K562 (cell line): ENCODE measurements at regions not wholly inside any gene's neighbourhood (a gene's known extent, or its start where the extent isn't known, plus 50 kb on each side); places are given as distances from the start of the nearest gene placed in this dataset.

Source experiments
- ATAC-seq: fragments of 200-7000 bp; cut with Tn5 transposase; 3 replicates; pipeline ENCODE4 v1.9.1; 2020; ENCODE audit warnings: moderate library complexity
- BruUV-seq: library from RNA; stranded (reverse); fragments of 400-500 nt; replicated peaks from 2 replicates; lab custom pipeline; 2021; lab: Mats Ljungman, UMichigan
- CTCF ChIA-PET: fragments of 300-600 bp; formaldehyde crosslinking; extraction: SDS; loops from one replicate; lab custom pipeline; 2021; ENCODE audit warnings: low intra/inter-chr PET ratio; lab: Yijun Ruan, JAX
- POLR2A ChIA-PET: fragments of 300-600, 350-650 bp; sonication (Branson Sonifier 250); formaldehyde crosslinking; extraction: SDS; loops from one replicate; lab custom pipeline; 2021; ENCODE audit warnings: antibody characterized with exemption, inconsistent platforms; lab: Yijun Ruan, JAX
- DNase-seq, 4 experiments: peaks; one replicate each; pipeline versions ENCODE4 v3.0.0 to v3.0.0-alpha.2; 2011 to 2018; ENCODE audit warnings: low spot score in 3 of 4, mixed read lengths in 3 of 4; ENCODE audit errors: extremely low read depth in 1 of 4
- FAIRE-seq: peaks from 2 replicates; lab custom pipeline; 2011; peaks lifted over from hg19 to GRCh38; lab: Jason Lieb, UNC
- H2AFZ ChIP-seq: 2 replicates; pipeline ENCODE4 v1.6.0; 2011; ENCODE audit warnings: low read depth, low read length, control low read depth, inconsistent platforms
- H3K27ac ChIP-seq: fragments of 200-600 bp; 3 replicates; pipeline ENCODE4 v1.8.0; 2011; ENCODE audit warnings: low read depth, mild to moderate bottlenecking, control low read depth, inconsistent platforms, low read length, moderate library complexity, mixed read lengths; ENCODE audit errors: extremely low read depth
- H3K27me3 ChIP-seq, 2 experiments: fragments of 300-600 bp in 1 of 2; 2 replicates in 1 of 2; 3 replicates in 1 of 2; pipeline versions ENCODE4 v1.6.0 to v1.8.0; 2011; ENCODE audit warnings: inconsistent platforms in 2 of 2, low read length in 2 of 2, mild to moderate bottlenecking in 1 of 2, mixed read lengths in 1 of 2, moderate library complexity in 1 of 2; ENCODE audit not compliant: control insufficient read depth in 2 of 2, insufficient read depth in 2 of 2
- H3K36me3 ChIP-seq: fragments of 300-600 bp; 3 replicates; pipeline ENCODE4 v1.8.0; 2011; ENCODE audit warnings: mild to moderate bottlenecking, low read length, inconsistent platforms; ENCODE audit not compliant: control insufficient read depth, insufficient read depth
- H3K4me1 ChIP-seq, 2 experiments: fragments of 200-600 bp in 1 of 2; replicated peaks in 1 of 2; 2 replicates in 1 of 2; 3 replicates in 1 of 2; pipeline versions ENCODE4 v1.5.1 to v1.8.0; 2011; ENCODE audit warnings: inconsistent platforms in 2 of 2, low read length in 2 of 2, mild to moderate bottlenecking in 1 of 2, mixed read lengths in 1 of 2, moderate library complexity in 1 of 2; ENCODE audit not compliant: control insufficient read depth in 2 of 2, insufficient read depth in 2 of 2
- H3K4me2 ChIP-seq: 2 replicates; pipeline ENCODE4 v1.6.1; 2011; ENCODE audit warnings: low read length, control low read depth, inconsistent platforms, mixed read lengths; ENCODE audit not compliant: insufficient read depth
- H3K4me3 ChIP-seq: fragments of 200-600 bp; sonication (generic), shearing (Covaris generic); 2 replicates; pipeline ENCODE4 v1.5.1; 2016; ENCODE audit warnings: control low read depth, inconsistent platforms
- H3K79me2 ChIP-seq: fragments of 200-600 bp; 3 replicates; pipeline ENCODE4 v1.8.0; 2011; ENCODE audit warnings: low read length, inconsistent platforms; ENCODE audit not compliant: control insufficient read depth, insufficient read depth
- H3K9ac ChIP-seq, 2 experiments: 2 replicates each; pipeline versions ENCODE4 v1.6.0 to v1.6.1; 2011; ENCODE audit warnings: low read depth in 2 of 2, low read length in 2 of 2, control low read depth in 1 of 2, inconsistent platforms in 1 of 2, mild to moderate bottlenecking in 1 of 2, mixed read lengths in 1 of 2; ENCODE audit not compliant: insufficient read depth in 1 of 2
- H3K9me1 ChIP-seq: one replicate; pipeline ENCODE4 v1.6.0; 2011; ENCODE audit warnings: inconsistent platforms, mild to moderate bottlenecking, low read length, moderate library complexity; ENCODE audit not compliant: control insufficient read depth, insufficient read depth
- H3K9me3 ChIP-seq: replicated peaks from 2 replicates; pipeline ENCODE4 v1.5.1; 2011; ENCODE audit warnings: low read depth, low read length, inconsistent platforms; ENCODE audit not compliant: control insufficient read depth, insufficient read depth
- H4K20me1 ChIP-seq: replicated peaks from 2 replicates; pipeline ENCODE4 v1.6.1; 2011; ENCODE audit warnings: low read length, inconsistent platforms, mixed read lengths; ENCODE audit not compliant: control insufficient read depth, insufficient read depth
- ATF4 ChIP-seq: fragments of 450-650 bp; formaldehyde crosslinking; IDR thresholded peaks from 2 replicates; pipeline ENCODE4 v1.4.0; 2022; ENCODE audit warnings: mild to moderate bottlenecking, moderate library complexity
- CLOCK ChIP-seq: fragments of 250-450 bp; sonication (Bioruptor Pico); IDR thresholded peaks from 2 replicates; pipeline ENCODE4 v1.4.0; 2020; ENCODE audit warnings: mild to moderate bottlenecking, moderate library complexity, borderline replicate concordance
- EP300 ChIP-seq: IDR thresholded peaks from 2 replicates; pipeline ENCODE4 v1.6.1; 2012; ENCODE audit warnings: low read length, improper control_type of control experiment
- ILK ChIP-seq: fragments of 450-650 bp; IDR thresholded peaks from 2 replicates; pipeline ENCODE4 v1.6.1; 2016; ENCODE audit warnings: missing genetic modification characterization, low read depth, mild to moderate bottlenecking, missing compliant biosample characterization, moderate library complexity, borderline replicate concordance
- POLR2G ChIP-seq: fragments of 200-400 bp; formaldehyde crosslinking; IDR thresholded peaks from 2 replicates; pipeline ENCODE4 v1.6.1; 2017; ENCODE audit warnings: low read depth, mild to moderate bottlenecking, antibody characterized with exemption, low read length, moderate library complexity
- POLR3G ChIP-seq: IDR thresholded peaks from 2 replicates; pipeline ENCODE4 v1.6.1; 2011; ENCODE audit not compliant: insufficient read length, insufficient replicate concordance; ENCODE audit errors: extremely low read depth
- ZBTB5 ChIP-seq: fragments of 450-650 bp; IDR thresholded peaks from 2 replicates; pipeline ENCODE4 v1.6.1; 2017; ENCODE audit warnings: antibody characterized with exemption
- ZNF324 ChIP-seq: fragments of 250-450 bp; sonication (Bioruptor Pico); IDR thresholded peaks from 2 replicates; pipeline ENCODE4 v1.4.0; 2020; ENCODE audit warnings: mild to moderate bottlenecking
- ZNF507 ChIP-seq: conservative IDR thresholded peaks from 2 replicates; pipeline ENCODE4 v1.6.1; 2017; ENCODE audit warnings: missing genetic modification characterization, missing compliant biosample characterization
- WGBS: fragments of 100-300 bp; shearing (Covaris generic); methylation state at CpG from one replicate; pipeline ENCODE4 v1.1.6; 2016; ENCODE audit warnings: low coverage, mixed read lengths; ENCODE audit not compliant: insufficient coverage; ENCODE audit errors: missing lambda C conversion rate; 5-methylcytosine and 5-hydroxymethylcytosine counted together
- in situ Hi-C: fragments of 300-500 bp; cut with MboI; formaldehyde crosslinking; loops from 4 replicates; pipeline ENCODE4 v1.15.0; 2018; ENCODE audit warnings: inconsistent platforms, mixed read lengths
- intact Hi-C: fragments of 100-400 bp; cut with micrococcal nuclease; formaldehyde crosslinking; loops from 2 replicates; pipeline ENCODE4 v1.14.2; 2022
- TF ChIP-seq, protein P1 (sequence below): sonication (generic); IDR thresholded peaks from 2 replicates; pipeline ENCODE4 v1.6.1; 2016
- TF ChIP-seq, protein P2 (sequence below): sonication (generic); formaldehyde crosslinking; IDR thresholded peaks from 2 replicates; pipeline ENCODE4 v1.8.0; 2022; ENCODE audit warnings: missing genetic modification reagents, mild to moderate bottlenecking, borderline replicate concordance
- TF ChIP-seq, protein P3 (sequence below): fragments of 250-450 bp; sonication (Bioruptor Pico); IDR thresholded peaks from 2 replicates; pipeline ENCODE4 v1.9.0; 2021; ENCODE audit warnings: mild to moderate bottlenecking

GRCh38 chr15:29887721-29888120 lies 65.5 kb upstream of the TJP1 start (continued):
- TF ChIP-seq, protein P1, sequence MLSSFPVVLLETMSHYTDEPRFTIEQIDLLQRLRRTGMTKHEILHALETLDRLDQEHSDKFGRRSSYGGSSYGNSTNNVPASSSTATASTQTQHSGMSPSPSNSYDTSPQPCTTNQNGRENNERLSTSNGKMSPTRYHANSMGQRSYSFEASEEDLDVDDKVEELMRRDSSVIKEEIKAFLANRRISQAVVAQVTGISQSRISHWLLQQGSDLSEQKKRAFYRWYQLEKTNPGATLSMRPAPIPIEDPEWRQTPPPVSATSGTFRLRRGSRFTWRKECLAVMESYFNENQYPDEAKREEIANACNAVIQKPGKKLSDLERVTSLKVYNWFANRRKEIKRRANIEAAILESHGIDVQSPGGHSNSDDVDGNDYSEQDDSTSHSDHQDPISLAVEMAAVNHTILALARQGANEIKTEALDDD: no peak
- TF ChIP-seq ZBTB5: no peak

- Histone ChIP-seq H3K4me3 (no peak overlapping the region), H3K9me3 (no peaks in the 10 kb centered on the region), H3K27ac (no peak overlapping the region), H2AFZ (no peak overlapping the region), H3K36me3 (no peaks in the 10 kb centered on the region), H3K79me2 (no peaks in the 10 kb centered on the region), H3K4me1 (no peaks in the 10 kb centered on the region), H3K4me2 (no peak overlapping the region), H3K9me1 (no peaks in the 10 kb centered on the region), H3K9ac (no peak overlapping the region), H4K20me1 (no peaks in the 10 kb centered on the region), H3K27me3 (peaks cover 12 to 15% of the 10 kb centered on the region in 2 experiments; a peak in 4 of 5 replicates)
- no peak for ATAC-seq
- DNase-seq: no peak
- in situ Hi-C loops (no loop called here), intact Hi-C loops (no loop called here)
- no TSS peak for BruUV-seq
- CTCF ChIA-PET: no interaction called here
- no peak for FAIRE-seq
- WGBS: 0% methylated on average over 3 of the region's 3 CpGs
- POLR2A ChIA-PET: no interaction called here
- TF ChIP-seq POLR3G (no peak), ILK (tag) (no peak), CLOCK (CRISPR knock-in tag) (no peak), ATF4 (no peak), ZNF507 (tag) (no peak), EP300 (no peak), ZNF324 (CRISPR knock-in tag) (no peak), POLR2G (no peak)
- TF ChIP-seq, protein P2, sequence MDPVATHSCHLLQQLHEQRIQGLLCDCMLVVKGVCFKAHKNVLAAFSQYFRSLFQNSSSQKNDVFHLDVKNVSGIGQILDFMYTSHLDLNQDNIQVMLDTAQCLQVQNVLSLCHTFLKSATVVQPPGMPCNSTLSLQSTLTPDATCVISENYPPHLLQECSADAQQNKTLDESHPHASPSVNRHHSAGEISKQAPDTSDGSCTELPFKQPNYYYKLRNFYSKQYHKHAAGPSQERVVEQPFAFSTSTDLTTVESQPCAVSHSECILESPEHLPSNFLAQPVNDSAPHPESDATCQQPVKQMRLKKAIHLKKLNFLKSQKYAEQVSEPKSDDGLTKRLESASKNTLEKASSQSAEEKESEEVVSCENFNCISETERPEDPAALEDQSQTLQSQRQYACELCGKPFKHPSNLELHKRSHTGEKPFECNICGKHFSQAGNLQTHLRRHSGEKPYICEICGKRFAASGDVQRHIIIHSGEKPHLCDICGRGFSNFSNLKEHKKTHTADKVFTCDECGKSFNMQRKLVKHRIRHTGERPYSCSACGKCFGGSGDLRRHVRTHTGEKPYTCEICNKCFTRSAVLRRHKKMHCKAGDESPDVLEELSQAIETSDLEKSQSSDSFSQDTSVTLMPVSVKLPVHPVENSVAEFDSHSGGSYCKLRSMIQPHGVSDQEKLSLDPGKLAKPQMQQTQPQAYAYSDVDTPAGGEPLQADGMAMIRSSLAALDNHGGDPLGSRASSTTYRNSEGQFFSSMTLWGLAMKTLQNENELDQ (CRISPR knock-in tag): no peak
- TF ChIP-seq, protein P3, sequence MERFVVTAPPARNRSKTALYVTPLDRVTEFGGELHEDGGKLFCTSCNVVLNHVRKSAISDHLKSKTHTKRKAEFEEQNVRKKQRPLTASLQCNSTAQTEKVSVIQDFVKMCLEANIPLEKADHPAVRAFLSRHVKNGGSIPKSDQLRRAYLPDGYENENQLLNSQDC (CRISPR knock-in tag): no peak
These were observed 62.9 kb upstream of the TJP1 start for GRCh38 chr15:29885183-29885582.
